Central memory CD4-positive, alpha-beta T cell (primary cell): ENCODE measurements at regions not wholly inside any gene's neighbourhood (a gene's known extent, or its start where the extent isn't known, plus 50 kb on each side); places are given as distances from the start of the nearest gene placed in this dataset.
"Not testable (repeated sequence)": the region's sequence is repeated elsewhere in the genome, so short reads cannot be mapped to it uniquely, and the experiment has no call there.

Experiments
- DNase-seq: peaks from one replicate; pipeline ENCODE4 v3.0.0; 2022

- no peak for DNase-seq
Measured at GRCh38 chr6:9044426-9044825, 609.1 kb upstream of the SLC35B3 start.

GRCh38 chr6:9040718-9041117 is 605.4 kb upstream of the SLC35B3 start:
- no peak for DNase-seq

GRCh38 chr6:9039258-9039657 is 603.9 kb upstream of the SLC35B3 start:
- DNase-seq, result no peak

GRCh38 chr6:9028086-9028485 is 592.7 kb upstream of the SLC35B3 start:
- no peak for DNase-seq

GRCh38 chr6:9025796-9026394 is 590.5 kb upstream of the SLC35B3 start:
- DNase-seq, result no peak

GRCh38 chr6:9025228-9025627 is 589.9 kb upstream of the SLC35B3 start:
- DNase-seq, result no peak

GRCh38 chr6:9024246-9024645 is 588.9 kb upstream of the SLC35B3 start:
- not testable (repeated sequence) for DNase-seq

- no peak for DNase-seq
Measured at GRCh38 chr6:9020001-9020400, 584.7 kb upstream of the SLC35B3 start.

GRCh38 chr6:9009931-9010330 is 574.6 kb upstream of the SLC35B3 start:
- DNase-seq, result no peak

- DNase-seq, result no peak
Measured at GRCh38 chr6:9007027-9007426, 571.7 kb upstream of the SLC35B3 start.

- no peak for DNase-seq
Measured at GRCh38 chr6:9002833-9003232, 567.5 kb upstream of the SLC35B3 start.

- DNase-seq, result no peak
Measured at GRCh38 chr6:8995156-8995555, 559.8 kb upstream of the SLC35B3 start.

GRCh38 chr6:8993111-8993510 is 557.8 kb upstream of the SLC35B3 start:
- no peak for DNase-seq

GRCh38 chr6:8991844-8992243 is 556.5 kb upstream of the SLC35B3 start:
- DNase-seq, result no peak

- no peak for DNase-seq
Measured at GRCh38 chr6:8990075-8990474, 554.7 kb upstream of the SLC35B3 start.

- DNase-seq, result peak; percentile 6
Measured at GRCh38 chr6:8983202-8983688, 547.9 kb upstream of the SLC35B3 start.

GRCh38 chr6:8982668-8983067 is 547.3 kb upstream of the SLC35B3 start:
- DNase-seq, result no peak

- DNase-seq, result no peak
Measured at GRCh38 chr6:8973395-8973794, 538.0 kb upstream of the SLC35B3 start.

GRCh38 chr6:8969747-8970146 is 534.4 kb upstream of the SLC35B3 start:
- DNase-seq, result no peak

- DNase-seq, result no peak
Measured at GRCh38 chr6:8958894-8959511, 523.7 kb upstream of the SLC35B3 start.

GRCh38 chr6:8953310-8953709 is 518.0 kb upstream of the SLC35B3 start:
- no peak for DNase-seq

- DNase-seq, result no peak
Measured at GRCh38 chr6:8948733-8949132, 513.4 kb upstream of the SLC35B3 start.

- no peak for DNase-seq
Measured at GRCh38 chr6:8947900-8948299, 512.6 kb upstream of the SLC35B3 start.

- DNase-seq, result no peak
Measured at GRCh38 chr6:8944548-8944947, 509.2 kb upstream of the SLC35B3 start.

GRCh38 chr6:8943073-8943472 is 507.7 kb upstream of the SLC35B3 start:
- DNase-seq, result no peak
